ENCODE measurements at regions not wholly inside any gene's neighbourhood (a gene's known extent, or its start where the extent isn't known, plus 50 kb on each side); places are given as distances from the start of the nearest gene placed in this dataset.
A peak's percentile ranks its signal among the peaks of the same experiment; 100 is the strongest.
"Not testable (repeated sequence)": the region's sequence is repeated elsewhere in the genome, so short reads cannot be mapped to it uniquely, and the experiment has no call there.

DNA sequence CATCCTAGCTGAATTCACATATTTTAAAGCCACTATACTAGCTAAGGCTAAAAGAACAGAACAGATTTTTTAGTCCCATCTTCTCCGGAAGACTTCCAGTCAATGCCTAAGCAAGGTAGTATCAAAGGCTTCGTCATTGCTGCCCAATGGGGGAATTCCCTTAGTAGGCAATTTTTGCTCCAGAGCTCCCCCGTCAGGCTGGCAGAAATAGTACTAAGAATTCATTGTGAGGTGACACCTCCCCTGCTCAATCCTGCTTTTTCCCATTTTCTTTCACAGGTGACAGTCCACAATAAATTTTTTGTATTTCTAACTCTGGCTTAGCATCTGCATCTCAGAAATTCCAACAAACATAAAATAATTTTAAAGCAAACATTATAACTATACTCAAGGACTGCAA, 52.8 kb upstream of the SRSF6 start:
- no peak for DNase-seq

DNA sequence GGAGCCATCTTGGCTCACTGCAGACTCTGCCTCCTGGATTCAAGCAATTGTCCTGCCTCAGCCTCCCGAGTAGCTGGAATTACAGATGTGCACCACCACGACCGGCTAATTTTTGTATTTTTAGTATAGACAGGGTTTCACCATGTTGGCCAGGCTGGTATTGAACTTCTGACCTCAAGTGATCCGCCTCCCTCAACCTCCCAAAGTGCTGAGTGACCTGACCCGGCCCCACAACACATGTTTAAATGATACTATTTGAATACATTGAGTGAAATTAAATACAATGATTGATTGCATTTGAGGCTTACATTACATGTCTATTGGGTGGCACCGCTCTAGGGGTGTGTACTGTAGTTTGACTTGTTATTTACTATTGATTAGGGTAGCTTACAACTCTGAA, 56.8 kb upstream of the SRSF6 start:
- DNase-seq, result not testable (repeated sequence)

DNA sequence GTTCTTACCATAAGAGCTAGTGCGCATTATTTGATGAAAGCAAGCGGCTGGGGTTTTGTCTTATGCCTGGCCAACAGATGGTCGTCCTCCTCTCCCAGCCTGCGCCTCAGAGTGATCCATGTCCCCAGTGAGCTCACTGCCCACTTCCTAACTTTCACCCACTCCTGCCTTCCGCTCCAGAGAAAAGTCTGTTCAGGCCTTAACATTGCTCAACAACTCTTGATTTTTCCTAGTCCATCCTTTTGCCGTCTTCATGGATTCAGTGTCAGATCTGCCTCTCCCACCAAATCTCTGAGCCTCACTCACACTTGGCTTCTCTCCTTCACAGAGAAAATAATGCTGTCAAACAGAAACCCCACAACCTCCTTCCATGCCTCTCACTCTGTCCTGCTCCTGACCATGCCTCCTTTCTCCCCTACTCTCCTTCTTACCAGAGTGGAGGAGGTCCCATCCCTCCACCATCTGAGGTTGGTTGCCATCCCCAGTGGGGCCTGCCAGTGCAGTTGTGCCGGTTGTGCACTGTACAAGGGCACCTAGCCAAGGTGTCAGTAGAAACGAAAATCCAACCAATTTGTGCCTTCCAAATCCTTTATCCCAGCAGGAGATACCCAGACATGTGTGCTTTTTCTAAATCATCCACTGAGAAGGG, 58.9 kb upstream of the SRSF6 start:
- no peak for DNase-seq

DNA sequence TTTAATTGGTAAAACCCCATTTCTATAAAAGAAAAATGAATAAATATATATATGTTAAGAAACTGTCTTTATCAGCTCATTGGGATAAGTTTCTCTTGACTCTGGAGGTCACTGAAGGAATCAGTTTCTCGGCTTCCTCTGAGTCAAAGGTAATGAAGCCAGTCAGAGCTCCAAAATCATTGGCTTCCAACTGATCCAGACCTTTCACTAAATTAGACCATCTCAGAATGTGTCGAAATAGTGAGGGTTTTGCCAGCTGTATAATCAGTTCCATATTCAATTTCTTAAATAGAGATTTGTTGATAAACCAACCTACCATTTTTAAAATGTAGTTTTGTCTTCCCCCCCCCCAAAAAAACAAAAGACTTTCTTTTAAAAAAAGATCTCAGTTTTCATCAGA, 60.5 kb upstream of the SRSF6 start:
- DNase-seq, result no peak

DNA sequence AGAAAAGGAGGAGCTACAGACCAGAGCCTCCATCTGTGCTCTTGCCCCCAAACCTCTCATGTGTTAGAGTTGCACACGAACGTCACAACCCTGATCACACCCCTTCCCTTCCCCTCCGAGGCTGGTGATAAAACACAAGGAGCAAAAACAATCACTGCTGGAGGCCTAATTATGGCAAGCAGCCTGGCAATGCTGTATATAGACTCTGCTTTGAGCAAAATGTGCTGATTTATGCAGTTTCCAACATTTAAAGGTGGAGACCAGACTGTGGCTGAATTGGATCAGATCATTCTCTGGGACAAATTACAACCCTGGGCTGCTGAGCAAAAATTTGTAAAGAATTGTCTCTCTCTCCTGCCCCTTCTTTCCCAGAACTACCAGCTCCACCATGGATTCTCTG, 64.6 kb upstream of the SRSF6 start:
- DNase-seq, result no peak

DNA sequence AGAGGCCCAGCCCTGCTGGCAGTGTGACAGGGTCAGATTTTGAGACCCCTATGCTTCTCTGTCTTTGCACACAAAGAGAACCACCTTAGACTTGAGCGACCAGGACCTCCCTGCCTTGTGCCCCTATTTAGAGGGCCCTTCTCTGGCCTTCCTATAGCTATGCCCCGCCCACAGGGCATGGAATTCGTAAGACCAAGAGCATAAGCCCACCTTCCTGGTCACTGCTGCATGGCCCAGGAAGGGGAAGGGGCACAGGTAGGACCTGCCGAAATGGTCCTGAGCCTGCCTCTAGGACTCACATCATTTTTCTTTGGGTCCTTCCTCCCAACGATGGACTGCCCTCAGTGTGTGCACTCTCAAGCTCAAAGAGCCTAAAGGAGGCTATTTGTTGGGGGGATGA, 65.1 kb upstream of the SRSF6 start:
- DNase-seq, result no peak

DNA sequence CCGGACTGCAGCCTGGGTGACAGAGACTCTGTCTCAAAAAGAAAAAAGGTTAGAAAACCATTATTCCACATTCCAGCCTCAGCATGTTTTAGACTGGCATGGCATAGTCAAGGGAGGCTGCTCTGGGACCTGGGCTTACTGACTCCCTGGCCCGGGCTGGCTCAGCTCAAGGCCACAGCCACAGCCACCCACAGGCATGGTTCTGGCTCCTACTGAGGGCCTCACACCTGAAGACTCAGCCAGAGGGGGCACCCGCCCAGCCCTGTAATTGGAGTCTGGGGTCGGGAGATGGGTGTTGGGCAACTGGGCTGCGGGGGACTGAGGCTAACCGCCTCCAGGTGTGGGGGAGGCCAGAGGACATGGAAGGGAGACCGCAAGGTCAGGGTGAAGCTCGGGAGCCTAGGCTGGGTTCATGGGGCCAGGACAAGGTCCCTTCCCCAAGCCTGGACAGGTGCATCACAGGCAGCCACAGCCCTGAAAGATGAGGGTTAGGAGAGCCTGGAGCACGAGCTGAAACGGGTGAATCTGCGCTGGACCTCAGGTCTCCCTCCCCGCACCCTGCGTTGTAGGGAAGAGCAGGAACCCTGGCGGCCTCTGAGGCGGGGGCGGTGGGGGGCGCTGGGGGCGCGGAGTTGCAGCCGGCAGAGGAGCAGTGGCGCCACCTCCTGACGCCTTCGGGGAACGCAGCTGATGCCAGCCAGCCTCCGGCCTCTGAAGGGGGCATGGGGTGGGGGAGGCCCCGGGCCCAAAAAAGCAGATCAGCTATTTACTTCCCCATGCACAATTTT, 67.7 kb upstream of the SRSF6 start:
- DNase-seq, result no peak

DNA sequence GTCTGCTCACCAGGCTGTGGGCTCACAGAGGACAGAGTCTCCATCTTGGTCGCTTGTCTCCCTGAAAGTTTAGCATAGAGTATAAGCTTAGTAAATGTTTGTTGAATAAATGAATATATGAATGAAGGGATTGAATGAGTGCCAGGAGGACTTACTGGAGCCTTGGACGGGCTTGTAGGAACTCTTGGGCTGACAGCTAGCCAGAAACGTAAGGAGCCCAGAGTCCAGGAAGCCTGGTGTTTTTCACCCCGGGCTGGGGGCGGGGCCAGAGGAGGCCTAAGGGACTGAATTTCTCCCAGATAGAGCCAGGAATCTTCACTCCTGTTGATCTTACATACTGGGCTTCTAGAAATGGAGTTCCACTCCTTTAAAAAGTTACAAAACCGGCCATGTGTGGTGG, 68.5 kb upstream of the SRSF6 start:
- DNase-seq, result peak; percentile 23

DNA sequence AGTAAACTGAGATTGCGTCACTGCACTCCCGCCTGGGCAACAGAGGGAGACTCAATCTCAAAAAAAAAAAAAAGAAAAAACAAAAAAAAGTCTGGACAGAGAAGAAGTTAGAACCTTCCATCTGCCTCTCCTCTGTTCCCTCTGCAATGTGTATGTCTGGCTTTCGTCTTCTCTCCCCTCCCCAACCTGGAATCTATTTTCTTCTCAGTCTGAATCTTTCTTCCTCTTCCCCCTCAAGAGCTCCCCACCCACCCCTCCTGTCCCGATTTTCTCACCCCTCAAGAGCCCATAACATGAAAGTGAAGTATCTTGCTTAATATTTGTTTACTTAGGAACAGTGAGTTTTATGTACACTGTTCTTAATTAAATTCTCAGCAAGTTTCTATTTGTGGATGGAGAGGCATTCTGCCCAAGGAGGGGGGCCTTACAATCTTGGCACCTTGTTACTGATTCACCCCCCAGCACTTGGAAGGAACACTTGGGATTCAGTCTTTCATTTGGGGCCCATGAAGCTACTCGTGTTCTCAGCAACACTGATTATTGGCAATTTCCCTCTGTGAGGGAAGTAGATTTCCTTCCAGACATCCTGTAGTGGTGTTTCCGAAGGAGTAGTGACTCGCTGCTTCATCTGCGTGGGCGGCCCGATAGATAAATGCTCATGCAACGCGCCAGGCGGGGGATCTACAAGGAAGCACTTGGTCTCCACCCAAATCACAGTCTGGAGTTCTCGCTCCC, 69.3 kb upstream of the SRSF6 start:
- peak; percentile 34 for DNase-seq

DNA sequence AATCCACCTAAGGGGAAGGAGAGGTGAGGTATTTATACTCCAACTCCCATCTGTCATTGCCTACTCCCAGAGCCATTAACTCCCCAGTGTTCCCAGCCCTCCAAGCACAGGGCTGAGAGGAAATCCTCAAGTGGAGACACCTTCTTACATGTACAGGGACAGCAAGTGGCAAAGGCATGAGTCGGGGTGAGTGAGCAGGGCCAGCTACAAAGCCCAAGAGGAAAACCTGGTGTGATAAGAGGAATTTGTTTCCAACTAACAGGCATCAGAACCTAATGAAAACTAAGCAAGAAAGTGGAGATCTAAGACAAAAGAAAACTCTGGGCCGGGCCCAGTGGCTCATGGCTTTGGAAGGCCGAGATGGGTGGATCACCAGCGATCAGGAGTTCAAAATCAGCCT, 70.0 kb upstream of the SRSF6 start:
- DNase-seq, result no peak

DNA sequence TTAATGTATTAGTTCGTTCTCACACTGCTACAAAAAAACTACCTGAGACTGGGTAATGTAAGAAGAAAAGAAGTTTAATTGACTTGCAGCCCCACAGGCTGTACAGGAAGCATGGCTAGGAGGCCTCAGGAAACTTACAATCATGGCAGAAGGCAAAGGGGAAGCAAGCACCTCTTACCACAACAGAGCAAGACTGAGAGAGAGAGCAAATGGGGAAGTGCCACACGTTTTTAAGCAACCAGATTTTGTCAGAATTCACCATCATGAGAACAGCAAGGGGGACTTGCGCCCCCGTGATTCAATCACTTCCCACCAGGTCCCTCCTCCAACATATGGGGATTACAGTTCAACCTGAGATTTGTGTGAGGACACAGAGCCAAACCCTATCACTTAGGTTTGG, 70.8 kb upstream of the SRSF6 start:
- DNase-seq, result no peak

DNA sequence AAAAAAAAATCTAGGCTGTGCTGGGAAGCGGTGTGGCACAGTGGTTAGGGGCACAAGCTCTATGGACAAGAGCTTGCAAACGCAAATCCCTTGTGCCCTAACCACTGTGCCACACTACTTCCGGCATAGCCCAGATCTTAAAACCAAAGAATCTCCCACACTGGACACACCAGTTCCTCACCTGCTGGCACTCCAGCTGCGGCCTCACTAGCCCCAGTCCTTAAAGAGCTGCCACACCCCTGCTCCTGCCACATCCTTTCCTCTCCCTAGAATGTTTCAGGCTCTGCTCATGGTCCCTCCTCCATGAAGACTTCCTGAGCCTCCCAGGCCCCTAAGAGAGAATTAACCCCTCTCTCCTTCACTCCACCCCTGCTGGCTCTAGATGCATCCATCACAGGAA, 71.8 kb upstream of the SRSF6 start:
- no peak for DNase-seq

DNA sequence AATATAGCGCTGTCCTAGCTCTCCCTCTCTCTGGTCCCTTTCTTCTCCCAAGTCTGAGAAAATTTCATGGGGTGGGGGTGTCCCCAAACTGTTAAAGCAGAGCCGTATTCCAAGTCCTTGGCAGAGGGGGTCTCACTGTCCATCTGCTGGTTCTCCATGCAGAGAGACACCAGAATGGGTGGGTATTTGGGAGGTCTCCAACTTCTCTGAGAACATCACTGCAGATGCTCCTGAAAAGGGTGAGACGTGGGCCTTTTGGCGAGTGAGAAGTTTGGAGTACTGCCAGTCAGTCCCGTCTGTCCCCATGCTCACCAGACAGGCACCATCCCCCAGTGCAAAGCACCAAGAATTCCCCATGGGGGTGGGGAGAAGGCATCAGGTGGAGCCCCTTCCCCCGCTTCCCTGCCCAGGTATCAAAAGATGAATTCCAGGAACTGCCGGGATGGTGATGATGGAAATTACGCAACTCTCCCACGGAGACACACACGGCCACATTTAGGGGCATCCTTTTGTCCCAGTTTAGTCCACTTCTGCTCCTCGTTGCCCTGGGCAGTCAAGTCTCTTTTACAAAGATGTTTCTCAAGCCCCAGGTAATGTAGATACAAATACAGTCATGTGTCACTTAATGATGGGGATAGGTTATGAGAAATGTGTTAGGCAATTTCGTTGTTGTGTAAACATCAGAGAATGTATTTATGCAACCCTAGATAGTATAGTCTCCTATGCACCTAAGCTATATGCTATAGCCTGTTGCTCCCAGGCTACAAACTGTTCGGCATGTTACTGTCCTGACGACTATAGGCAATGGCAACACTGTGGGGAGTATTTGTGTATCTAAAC, 73.4 kb upstream of the SRSF6 start:
- DNase-seq, result no peak

DNA sequence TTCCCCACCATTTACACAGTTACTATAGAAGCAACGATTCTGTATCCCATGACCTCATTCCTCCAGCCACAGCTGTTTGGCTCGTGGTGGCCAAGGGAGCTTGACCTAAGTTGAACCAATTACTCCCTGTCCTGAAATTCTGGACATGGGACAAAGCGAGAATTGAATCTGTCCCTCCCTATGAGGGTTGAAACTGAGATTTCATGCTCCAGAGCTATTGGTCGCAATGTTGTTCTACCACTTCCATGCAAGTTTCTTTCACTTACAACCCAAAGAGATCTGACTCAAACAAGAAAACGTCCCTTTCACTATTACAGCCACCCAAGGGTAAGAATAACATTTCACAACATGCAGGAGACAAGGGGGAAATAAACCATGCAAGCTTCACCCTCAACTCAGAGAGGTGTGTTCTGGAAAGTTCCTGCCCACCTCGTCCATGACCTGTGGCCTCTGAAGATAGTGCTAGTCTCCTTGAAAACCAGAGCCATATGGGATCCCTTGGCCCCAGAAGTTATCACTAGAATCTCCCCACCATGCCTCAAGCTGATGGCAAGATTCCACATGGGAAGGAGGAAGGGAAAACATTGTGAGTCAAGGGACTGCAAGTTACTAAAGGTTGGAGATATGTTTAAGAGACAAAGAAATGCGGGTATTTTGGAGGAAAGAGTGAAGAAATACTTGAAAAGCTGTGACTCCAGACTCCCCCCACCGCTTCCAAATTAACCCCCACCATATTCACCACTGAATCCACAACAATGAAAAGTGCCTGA, 74.5 kb upstream of the SRSF6 start:
- DNase-seq, result peak; percentile 34

DNA sequence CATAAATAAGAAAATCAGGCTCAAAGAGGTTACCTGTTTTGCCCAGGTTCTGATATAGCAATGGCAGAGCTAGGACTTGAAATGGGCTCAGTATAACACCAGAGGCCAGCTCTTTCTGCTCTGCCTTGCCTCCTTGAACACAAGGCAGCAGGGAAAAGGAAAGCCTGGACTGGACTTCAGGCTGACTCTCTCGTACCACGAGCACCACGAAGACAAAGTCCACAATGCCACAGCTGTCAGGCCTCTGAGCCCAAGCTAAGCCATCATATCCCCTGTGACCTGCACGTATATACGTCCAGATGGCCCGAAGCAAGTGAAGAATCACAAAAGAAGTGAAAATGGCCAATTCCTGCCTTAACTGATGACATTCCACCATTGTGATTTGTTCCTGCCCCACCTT, 75.6 kb upstream of the SRSF6 start:
- DNase-seq, result not testable (repeated sequence)

DNA sequence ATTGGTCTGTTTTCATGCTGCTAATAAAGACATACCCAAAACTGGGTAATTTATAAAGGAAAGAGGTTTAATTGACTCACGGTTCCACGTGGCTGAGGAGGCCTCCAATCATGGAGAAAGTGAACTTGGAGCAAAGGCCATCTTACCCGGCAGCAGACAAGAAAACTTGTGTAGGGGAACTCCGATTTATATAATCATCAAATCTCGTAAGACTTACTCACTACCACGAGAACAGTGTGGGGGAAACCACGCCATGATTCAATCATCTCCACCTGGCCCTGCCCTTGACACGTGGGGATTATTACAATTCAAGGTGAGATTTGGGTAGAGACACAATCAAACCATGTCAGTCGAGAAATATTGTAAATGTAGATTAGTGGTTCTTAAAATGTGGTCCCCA, 76.2 kb upstream of the SRSF6 start:
- not testable (repeated sequence) for DNase-seq

DNA sequence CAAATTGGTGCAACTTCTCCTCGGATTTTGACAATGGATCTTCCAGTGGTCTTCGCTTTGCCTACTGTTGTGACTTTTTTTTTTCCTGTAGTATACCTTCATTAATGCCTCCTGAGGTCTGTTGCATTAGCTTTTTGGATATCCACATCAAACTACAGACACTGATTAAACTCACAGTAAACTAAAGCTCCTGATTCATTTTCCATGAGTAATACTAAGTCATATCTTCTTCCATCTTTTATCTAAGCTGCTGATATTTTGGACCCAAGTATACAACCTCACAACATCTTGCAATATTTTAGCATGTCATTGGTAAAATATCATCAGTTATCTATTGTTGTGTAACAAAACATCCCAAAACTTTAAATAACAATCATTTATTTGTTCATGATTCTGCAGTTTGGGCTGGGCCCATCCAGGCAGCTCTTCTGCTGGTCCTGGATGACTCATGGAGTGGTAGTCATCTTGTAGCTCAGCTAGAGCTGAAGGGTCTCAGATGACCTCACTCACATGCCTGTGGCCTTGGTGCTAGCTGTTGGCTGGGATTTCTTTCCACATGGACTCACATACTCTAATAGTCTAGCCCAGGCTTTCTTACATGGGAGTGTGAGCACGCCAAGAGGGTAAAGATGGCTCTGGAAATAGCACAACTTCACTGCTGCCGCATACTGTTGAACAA, 78.3 kb upstream of the SRSF6 start:
- no peak for DNase-seq

DNA sequence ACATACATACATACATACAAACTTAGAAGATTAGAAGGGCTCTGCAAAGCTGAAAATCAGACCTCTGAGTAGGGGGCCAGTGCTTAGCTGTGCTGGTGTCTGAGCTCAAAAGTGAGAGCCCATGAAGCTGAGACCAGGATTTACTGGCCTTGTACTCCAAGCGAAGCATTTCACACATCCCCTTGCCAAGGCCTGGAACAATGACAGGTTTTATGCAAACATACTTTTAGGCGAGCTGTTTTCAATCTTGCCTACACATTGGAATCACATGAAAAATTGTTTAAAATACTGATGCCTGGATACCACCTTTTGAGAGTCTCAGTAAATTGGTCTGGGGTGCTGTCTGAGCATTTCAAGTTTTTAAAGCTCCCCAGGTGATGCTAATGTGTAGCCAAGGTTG, 80.9 kb upstream of the SRSF6 start:
- DNase-seq, result no peak

DNA sequence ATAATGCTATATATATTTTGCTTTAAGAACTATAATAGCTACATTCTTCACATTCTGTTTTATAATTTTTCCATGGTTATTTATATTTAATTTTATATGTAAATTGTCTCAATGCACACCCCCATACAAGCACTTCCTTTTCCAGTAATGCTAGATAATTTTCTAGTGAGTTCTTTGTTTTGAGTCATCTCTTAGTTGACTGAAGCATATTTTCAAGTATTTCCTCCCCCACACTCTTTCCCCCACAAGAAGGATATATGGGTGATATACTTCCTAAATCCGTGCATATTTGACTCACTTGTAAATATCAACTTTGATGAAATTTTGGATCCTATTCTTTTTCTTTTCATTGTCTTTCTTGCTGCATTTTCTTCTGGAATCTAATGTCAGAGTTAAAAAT, 82.1 kb upstream of the SRSF6 start:
- no peak for DNase-seq

DNA sequence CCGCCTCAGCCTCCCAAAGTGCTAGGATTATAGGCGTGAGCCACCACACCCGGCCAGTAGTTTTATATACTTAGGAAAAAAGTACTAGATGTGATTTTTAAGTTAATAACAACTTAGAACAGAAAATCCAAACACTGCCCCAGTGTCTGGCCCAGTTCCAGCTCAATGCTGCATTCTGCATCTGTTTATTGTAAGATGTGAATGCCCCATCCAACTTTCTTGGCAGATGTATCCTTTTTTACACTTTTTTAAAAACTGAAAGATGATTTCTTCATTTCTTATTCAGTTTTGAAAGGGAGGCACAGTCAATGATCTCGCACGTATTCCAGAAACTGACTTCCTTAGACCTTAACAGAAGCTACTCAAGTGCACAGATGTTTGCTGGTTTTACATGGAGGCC, 85.6 kb upstream of the SRSF6 start:
- DNase-seq, result no peak

DNA sequence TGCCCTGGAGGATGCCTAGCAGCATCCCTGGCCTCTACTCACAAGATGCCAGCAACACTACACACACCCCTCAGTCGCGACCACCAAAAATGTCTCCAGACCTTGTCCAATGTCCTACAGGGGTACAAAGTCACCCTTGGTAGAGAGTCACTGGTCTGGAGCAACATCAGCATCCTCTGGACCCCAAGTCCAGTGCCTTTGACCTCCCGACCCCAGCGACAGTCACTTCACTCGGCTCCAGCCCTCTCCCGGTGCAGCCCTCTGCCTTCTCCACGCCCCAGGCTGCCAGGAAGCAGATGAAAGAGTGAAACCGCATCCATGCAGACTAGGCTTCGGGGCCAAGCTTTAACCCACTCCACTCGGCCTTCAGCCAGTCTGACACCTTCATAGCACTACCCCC, 92.0 kb upstream of the SRSF6 start:
- DNase-seq, result no peak

DNA sequence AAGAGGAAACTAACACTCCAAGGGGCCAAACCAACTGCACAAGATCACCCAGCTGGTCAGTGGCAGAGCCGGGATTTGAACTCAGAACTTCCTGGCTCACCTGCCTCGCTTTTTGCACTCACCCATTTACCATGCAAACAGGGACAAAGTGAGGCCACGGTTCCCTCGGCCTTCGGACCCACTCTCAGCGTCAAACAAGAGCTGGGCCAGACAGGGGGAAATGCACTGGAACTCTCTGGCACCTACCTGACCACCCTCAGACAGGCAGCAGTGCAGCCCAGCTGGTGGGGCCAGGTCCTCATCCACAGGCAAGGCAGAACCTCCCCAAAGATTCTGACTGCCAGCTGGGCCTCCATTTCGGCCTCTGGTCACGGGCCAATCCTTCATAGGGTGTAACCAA, 93.7 kb upstream of the SRSF6 start:
- no peak for DNase-seq

Data from hindlimb muscle (tissue), 1 donor.